ENCODE measurements at regions not wholly inside any gene's neighbourhood (a gene's known extent, or its start where the extent isn't known, plus 50 kb on each side); places are given as distances from the start of the nearest gene placed in this dataset.
"Not testable (repeated sequence)": the region's sequence is repeated elsewhere in the genome, so short reads cannot be mapped to it uniquely, and the experiment has no call there.

DNA sequence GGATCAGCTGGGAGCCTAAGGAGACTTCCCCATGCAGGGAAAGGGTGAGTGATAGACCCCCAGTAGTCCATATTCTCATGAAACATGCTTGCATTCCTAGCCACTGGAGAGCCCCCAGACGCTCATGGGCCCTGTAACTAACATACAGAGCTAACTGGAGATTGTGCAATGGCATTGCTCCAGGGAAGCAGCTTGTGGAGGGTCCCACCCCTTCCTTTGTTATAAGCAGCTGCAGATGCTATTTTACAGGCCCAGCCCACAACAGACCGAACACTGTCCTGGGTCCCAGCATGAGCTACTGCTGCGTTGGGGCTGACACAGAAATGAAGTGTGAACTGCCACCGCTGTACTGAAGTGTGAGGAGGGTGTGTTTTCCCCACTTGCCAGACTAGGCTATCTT lies 1465.7 kb upstream of the DIAPH2 start:
- DNase-seq = no peak

DNA sequence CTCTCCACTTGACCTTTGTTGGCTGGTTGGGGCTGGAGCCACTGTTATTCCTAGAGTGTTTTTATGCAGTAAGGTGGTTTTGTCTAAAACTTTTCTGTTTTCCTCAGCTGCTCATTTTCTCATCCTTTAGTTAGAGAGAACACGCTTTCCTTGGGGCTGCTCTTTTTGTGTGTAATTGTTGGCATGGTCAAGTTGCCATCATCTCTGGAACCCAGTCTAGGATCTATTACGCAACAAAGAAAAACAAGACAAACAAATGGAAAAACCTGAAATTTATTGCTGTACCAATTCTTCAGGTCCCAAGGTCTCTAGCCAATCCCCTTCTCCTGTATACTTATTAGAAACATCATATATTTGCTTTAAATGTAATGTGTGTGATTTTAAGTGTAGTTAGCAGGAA lies 1436.3 kb upstream of the DIAPH2 start:
- DNase-seq = no peak

DNA sequence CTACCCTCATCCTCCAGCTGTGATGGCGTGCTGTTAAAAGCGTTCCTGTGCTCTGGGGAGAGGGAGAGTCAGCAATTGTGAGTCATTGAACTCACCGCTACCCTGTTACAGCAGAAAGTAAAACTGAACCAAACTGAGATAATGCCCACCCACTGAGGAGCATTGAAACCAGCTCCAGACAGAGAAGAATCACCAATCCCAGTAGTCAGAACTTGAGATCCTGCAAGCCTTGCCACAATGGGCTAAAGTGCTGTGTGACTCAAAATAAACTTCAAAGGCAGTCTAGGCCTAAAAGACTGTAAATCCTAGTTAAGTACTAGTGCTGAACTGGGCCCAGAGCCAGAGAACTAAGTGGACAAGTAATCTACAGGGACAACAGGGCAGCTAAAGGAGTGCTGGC lies 1394.2 kb upstream of the DIAPH2 start:
- no peak for DNase-seq

GRCh38 chrX:95291561-95291960 lies 1393.1 kb upstream of the DIAPH2 start:
- no peak for DNase-seq

DNA sequence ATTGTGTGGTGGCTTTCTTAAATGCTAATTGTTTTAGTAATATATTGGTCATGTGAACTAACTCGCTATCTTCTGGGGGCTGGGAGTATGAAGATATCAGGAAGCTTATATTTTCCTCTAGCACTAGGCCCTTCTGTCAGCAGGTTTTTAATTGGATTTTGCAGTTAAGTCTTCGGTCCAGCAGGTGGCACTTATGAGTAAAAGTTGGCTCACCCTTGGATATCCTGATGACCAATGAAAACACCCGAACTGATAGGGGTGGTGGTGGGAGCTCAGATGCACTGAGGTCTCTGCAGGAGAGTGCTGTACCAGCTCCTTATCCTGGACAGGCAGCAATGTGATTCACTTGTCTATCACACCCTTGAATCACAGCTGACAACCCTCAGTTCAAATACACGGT lies 1365.8 kb upstream of the DIAPH2 start:
- no peak for DNase-seq

DNA sequence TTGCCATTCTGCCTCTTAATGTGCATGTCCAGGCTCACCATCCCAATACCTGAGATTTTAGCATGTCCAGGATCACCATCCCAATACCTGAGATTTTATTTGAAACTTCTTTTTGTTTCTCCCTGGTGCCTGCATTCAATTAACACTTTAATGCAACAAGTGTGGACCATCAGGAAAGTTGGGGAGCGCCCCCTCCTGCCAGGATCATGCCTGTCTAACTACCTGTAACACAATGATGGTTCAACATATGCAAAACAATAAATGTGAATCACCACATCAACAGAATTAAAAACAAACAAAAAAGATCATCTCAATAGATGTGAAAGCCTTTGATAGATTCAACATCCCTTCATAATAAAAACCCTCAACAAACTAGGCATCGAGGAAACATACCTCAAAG lies 1359.5 kb upstream of the DIAPH2 start:
- no peak for DNase-seq

DNA sequence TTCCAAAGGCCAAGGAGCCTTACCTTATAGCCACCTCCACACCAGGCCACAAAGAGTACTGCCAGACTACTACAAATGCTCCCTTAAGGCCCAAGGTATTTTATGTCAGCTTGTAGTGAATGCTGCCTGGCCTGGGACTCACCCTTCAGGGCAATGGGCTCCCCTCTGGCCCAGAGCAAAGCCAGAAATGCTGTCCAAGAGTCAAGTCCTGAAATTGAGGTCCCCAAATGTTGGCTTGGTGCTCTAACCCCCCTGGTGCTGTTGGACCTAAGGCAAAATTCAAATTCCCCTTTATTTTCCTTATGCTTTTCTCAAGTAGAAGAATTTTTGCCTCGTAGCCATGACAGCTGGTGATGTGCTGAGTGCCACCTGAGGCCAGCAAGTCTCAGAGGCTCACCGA lies 1354.3 kb upstream of the DIAPH2 start:
- no peak for DNase-seq

- DNase-seq = no peak
Measured at GRCh38 chrX:95332530-95332929, 1352.1 kb upstream of the DIAPH2 start.

GRCh38 chrX:95346856-95347255 lies 1337.8 kb upstream of the DIAPH2 start:
- DNase-seq = no peak

DNA sequence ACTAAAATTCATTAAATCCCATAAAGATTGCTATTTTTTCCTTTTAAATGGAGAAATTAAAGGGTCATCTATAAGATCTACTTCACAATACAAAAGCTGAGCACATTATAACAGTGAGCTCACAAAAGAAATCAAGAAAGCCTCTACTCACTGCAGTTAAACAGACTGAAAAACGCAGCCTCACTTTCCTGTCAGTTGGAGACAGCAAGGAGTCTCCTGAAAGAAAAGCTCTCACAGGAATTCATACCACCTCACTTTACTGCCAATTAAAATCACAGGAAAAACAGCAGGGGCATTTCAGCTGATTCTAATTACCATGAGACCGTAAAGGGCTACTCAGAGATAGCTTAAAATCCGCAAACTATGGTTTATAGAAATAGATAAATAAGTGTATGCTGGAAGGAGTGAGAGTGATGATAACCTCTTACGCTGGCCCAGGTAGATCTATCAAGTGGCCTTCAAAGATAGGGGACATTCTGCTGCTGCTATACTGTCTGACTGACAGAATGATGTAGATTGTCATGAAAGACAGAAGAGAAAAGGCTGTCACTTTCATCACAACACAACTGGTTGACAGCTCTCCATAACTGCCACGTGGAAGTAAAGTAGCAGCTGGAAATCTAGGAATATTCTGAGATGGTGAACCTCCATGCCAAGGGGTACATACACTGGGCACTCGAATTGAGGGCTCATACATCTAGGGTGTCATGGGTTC lies 1333.7 kb upstream of the DIAPH2 start:
- DNase-seq = no peak

DNA sequence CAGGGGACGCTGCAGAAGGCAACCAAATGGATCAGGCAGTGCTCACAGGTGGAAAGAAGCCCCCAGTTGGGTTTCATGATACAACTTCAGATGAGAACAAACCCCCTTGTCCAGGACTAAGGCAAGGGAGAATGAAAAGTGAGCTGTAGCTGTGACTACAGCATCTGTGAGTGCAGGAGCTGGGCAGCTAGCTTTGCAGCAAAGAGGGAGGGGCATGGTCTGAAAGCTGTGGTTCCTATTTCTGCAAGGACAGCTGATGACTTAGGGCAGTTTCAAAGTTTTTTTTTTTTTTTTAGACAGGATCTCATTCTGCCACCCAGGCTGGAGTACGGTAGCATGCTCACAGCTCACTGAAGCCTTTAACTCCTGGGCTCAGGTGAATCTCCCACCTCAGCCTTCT lies 1317.4 kb upstream of the DIAPH2 start:
- DNase-seq = no peak

GRCh38 chrX:95382799-95383198 lies 1301.8 kb upstream of the DIAPH2 start:
- no peak for DNase-seq

DNA sequence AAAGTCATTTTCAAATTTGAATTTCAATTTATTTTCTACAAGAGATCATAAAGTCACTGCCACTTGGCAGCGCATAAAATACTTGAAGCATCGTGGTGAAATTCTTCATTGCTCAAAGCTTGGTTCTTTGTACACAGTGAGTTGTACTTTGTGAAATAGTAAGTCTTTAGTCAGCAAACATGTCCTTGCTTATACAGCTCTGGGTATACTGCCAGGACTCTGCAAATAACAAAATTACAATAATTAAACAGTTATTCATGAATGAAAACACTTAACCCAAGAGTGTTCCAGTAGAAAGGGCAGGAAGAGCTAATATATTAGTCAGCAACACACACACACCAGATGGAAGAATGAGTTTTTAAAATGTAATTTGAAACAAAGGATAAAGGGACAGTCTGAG lies 1300.9 kb upstream of the DIAPH2 start:
- no peak for DNase-seq

DNA sequence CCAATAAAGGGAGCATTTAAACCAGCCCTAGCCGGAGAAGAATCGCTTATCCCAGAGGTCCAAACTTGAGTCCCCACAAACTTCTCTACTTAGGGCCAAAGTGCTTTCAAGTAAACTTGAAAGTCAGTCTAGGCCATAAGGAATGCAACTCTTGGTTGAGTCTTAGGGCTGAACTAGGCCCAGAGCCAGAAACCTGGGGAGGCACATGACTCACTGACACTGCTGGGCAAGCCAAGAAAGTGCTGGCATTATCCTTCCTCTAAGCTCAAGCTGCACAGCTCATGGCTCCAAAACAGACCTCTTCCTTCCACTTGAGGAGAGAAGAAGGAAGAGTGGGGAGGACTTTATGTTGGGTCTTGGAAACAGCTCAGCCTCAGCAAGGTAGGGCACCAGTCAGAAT lies 1257.3 kb upstream of the DIAPH2 start:
- DNase-seq = no peak

DNA sequence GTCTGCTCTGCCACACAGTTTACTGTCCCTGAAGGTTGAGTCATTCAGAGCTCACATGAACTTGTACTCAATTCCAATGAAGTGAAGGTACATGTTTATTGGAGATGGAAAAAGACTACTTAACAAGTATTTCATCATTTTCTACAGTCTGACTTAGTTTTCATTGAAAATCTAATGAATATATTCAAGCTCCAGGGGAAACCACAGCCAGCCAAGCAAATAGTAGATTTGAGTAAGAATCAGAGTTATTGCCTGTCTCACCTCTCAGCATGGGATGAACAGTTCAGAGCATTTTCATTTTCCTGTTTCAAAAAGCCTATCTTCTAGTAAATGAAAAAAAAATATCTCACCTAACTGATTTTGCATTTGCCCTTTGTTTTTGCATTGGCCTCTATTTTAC lies 1249.4 kb upstream of the DIAPH2 start:
- DNase-seq = no peak

DNA sequence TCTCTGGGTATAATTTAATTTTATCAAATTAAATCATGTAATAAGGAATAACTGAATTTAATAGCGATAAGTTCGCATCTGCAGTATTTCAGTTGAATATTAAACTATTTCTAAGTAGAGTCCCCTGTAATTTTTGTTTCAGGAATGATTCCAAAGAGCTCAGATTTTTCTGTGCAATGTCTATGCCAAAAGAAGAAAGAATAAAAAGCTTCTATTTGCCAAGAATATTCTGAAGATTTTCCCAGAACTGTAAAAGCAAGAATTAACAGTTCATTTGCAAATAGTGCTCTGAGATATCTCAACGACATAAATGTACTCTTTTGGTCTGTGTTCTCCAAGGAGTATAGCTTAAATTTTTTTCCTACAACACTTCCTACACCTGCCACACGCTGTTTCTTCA lies 1242.8 kb upstream of the DIAPH2 start:
- no peak for DNase-seq

DNA sequence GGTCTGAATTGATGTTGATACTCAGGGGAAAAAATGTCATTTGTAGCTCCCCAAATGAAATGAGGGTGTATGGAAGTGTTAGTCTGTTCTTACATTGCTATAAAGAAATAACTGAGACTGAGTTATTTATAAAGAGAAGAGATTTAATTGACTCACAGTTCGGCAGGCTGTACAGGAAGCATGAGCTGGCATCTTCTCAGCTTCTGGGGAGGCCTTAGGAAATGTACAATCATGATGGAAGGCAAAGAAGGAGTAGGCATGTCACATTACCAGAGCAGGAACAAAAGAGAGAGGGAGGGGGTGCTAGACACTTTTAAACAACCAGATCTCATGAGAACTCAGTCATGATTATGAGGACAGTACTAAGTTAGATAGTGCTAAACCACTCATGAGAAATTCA lies 1199.9 kb upstream of the DIAPH2 start:
- DNase-seq = no peak

DNA sequence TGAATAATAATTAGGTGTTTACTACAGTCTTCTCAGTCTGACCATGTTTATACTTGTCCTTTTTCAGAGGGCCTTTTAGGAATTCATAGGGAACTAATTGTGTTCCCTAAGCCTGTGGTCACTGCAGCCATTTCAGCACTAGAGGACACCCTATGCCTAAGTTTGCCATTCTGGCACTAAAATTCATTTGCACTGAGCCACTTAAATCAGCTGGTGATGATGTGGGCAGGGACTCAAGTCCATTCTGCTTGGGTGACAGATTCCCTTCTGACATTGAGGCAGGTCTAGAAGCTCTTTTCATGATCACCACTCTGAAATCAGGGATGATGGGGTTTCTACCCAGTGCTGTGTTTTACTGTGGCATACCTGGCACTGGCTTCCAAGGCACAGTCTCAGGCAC lies 1178.9 kb upstream of the DIAPH2 start:
- no peak for DNase-seq

GRCh38 chrX:95509474-95509873 lies 1175.2 kb upstream of the DIAPH2 start:
- no peak for DNase-seq

DNA sequence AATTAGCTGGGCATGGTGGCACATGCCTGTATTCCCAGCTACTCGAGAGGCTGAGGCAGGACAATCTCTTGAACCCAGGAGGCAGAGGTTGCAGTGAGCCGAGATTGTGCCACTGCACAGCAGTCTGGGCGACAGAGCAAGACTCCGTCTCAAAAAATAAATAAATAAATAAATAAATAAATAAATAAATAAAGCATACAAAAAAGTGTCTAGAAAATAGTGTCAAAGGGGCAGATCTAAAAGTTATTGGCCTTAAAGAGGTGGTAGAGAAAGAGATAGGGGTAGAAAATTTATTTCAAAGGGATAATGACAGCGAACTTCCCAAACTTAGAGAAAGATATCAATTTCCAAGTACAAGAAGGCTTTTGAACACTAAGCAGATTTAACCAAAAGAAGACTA lies 1160.6 kb upstream of the DIAPH2 start:
- not testable (repeated sequence) for DNase-seq

- no peak for DNase-seq
Measured at GRCh38 chrX:95536111-95536510, 1148.5 kb upstream of the DIAPH2 start.

- no peak for DNase-seq
Measured at GRCh38 chrX:95536661-95537060, 1148.0 kb upstream of the DIAPH2 start.

DNA sequence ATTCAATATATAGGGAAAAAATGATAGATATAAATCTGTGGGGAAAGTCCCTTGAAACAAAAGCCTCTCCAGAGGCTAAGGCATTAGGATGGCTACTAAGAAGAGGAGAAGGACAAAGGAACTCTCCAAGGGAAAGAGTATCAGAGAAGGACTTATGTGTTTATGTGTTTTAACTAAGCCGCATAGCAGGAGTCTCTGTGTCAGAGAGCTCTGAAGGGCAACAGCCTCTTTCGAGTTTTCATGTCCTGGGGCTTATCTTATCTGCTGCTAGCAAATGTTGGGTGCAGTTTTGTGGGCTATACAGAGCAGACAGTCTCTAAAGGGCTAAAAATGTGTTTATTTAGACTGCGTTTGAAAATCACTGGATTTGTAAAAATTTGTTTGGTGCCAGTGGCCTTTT lies 1145.6 kb upstream of the DIAPH2 start:
- no peak for DNase-seq

DNA sequence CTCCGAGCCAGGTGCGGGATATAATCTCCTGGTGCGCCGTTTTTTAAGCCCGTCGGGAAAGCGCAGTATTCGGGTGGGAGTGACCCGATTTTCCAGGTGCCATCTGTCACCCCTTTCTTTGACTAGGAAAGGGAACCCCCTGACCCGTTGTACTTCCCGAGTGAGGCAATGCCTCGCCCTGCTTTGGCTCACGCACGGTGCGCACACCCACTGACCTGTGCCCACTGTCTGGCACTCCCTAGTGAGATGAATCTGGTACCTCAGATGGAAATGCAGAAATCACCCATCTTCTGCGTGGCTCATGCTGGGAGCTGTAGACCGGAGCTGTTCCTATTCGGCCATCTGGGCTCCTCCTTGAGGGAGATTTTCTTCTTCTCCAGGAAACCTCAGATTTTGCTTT lies 1135.1 kb upstream of the DIAPH2 start:
- DNase-seq = not testable (repeated sequence)

DNA sequence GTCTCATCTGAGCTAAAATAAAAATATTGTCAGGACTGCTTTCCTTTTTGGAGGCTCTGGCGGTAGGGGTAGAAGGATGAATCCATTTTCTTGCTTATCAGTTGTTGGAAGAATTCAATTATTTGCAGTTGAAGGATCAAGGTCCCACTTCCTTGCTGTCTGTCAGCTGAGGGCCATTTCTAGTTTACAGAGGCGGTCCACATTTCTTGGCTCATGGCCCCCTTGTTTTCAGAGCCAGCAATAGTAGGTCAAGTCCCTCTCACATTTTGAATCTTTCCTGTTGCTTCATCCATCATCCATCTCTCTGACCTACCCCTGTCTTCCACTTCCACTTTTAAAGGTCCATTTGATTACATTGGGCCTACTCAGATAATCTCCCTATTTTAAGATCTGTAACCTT lies 1099.3 kb upstream of the DIAPH2 start:
- no peak for DNase-seq

DNA sequence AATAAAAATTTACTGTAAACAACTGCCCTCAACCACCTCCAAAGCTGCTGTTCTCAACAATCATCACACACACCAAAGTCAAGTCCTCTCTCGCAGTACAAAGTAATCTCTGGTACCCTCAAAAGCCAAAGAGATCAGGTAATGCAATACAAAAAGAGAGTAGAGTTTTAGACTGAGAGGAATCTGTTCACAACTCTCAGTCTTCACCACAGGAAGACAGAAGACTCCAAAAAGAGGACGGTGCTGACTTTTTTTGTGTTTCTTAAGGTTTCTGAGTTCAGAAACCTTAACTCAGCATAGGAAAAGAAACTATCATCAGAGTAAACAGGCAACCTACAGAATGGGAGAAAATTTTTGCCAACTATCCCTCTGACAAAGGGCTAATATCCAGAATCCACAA lies 1072.3 kb upstream of the DIAPH2 start:
- DNase-seq = no peak

Data from NCI-H2029 (cell line).